HepG2 (cell line): ENCODE measurements at regions not wholly inside any gene's neighbourhood (a gene's known extent, or its start where the extent isn't known, plus 50 kb on each side); places are given as distances from the start of the nearest gene placed in this dataset.

Experiments used
- ATF3 ChIP-seq: sonication (generic); formaldehyde crosslinking; IDR thresholded peaks from 2 replicates; pipeline ENCODE4 v1.4.0; 2020; ENCODE audit warnings: missing genetic modification reagents
- CENPX ChIP-seq: sonication (generic); formaldehyde crosslinking; IDR thresholded peaks from 2 replicates; pipeline ENCODE4 v1.9.0; 2021; ENCODE audit warnings: mild to moderate bottlenecking, missing genetic modification reagents, moderate library complexity
- ETV5 ChIP-seq: IDR thresholded peaks from 2 replicates; pipeline ENCODE4 v1.6.1; 2018; ENCODE audit warnings: missing biosample characterization, missing genetic modification reagents, inconsistent platforms, borderline replicate concordance
- GPBP1L1 ChIP-seq: sonication (generic); formaldehyde crosslinking; IDR thresholded peaks from 2 replicates; pipeline ENCODE4 v1.5.0; 2020; ENCODE audit warnings: mild to moderate bottlenecking, missing genetic modification reagents
- GTF3A ChIP-seq: sonication (generic); formaldehyde crosslinking; conservative IDR thresholded peaks from 2 replicates; pipeline ENCODE4 v1.4.0; 2020; ENCODE audit warnings: mild to moderate bottlenecking, missing genetic modification reagents
- PRDM10 ChIP-seq: sonication (generic); formaldehyde crosslinking; IDR thresholded peaks from 2 replicates; pipeline ENCODE4 v1.4.0; 2020; ENCODE audit warnings: low read depth, missing genetic modification reagents
- ZFP1 ChIP-seq: IDR thresholded peaks from 2 replicates; pipeline ENCODE4 v1.6.1; 2016
- ZFYVE20 ChIP-seq: sonication (generic); formaldehyde crosslinking; IDR thresholded peaks from 2 replicates; pipeline ENCODE4 v1.8.0; 2023; ENCODE audit warnings: low read depth, mild to moderate bottlenecking, moderate library complexity, missing genetic modification reagents, borderline replicate concordance
- ZNF605 ChIP-seq: sonication (generic); formaldehyde crosslinking; IDR thresholded peaks from 2 replicates; pipeline ENCODE4 v1.8.0; 2022; ENCODE audit warnings: mild to moderate bottlenecking, missing genetic modification reagents
- ZNF746 ChIP-seq: sonication (generic); formaldehyde crosslinking; IDR thresholded peaks from 2 replicates; pipeline ENCODE4 v1.8.0; 2022; ENCODE audit warnings: mild to moderate bottlenecking, missing genetic modification reagents
- ZSCAN22 ChIP-seq: sonication (generic); formaldehyde crosslinking; IDR thresholded peaks from 2 replicates; pipeline ENCODE4 v1.4.0; 2020; ENCODE audit warnings: mild to moderate bottlenecking, missing genetic modification reagents

- TF ChIP-seq PRDM10 (CRISPR knock-in tag) (no peak), ZNF605 (CRISPR knock-in tag) (no peak), ETV5 (no peak), CENPX (no peak), ZSCAN22 (CRISPR knock-in tag) (no peak), GTF3A (CRISPR knock-in tag) (no peak), ZFYVE20 (CRISPR knock-in tag) (no peak), ZFP1 (CRISPR knock-in tag) (no peak), GPBP1L1 (CRISPR knock-in tag) (no peak), ATF3 (CRISPR knock-in tag) (no peak), ZNF746 (no peak)
These were observed 934.1 kb upstream of the CRIM1 start (continued) for GRCh38 chr2:35421485-35421884.
